Lung (tissue), 11 donors: ENCODE measurements at regions not wholly inside any gene's neighbourhood (a gene's known extent, or its start where the extent isn't known, plus 50 kb on each side); places are given as distances from the start of the nearest gene placed in this dataset.

ENCODE experiments used
- ATAC-seq: fragments of 200-7000 bp; cut with Tn5 transposase; one replicate; pipeline ENCODE4 v1.9.1; 2020; ENCODE audit warnings: moderate number of reproducible peaks; ENCODE audit not compliant: insufficient read depth, low FRiP score
- DNase-seq, 3 donors: peaks; one replicate each; pipeline ENCODE4 v3.0.0-alpha.2; 2013 to 2017
- H3K27ac ChIP-seq, 2 donors: one replicate each; pipeline ENCODE4 v1.5.1; 2013; ENCODE audit warnings: mild to moderate bottlenecking in 2 of 2, moderate library complexity in 2 of 2, control low read depth in 1 of 2, inconsistent platforms in 1 of 2, low read depth in 1 of 2, low read length in 1 of 2
- H3K27me3 ChIP-seq, 3 donors: one replicate each; pipeline ENCODE4 v1.5.1; 2013; ENCODE audit warnings: low read length in 2 of 3; ENCODE audit not compliant: control insufficient read depth in 3 of 3, insufficient read depth in 3 of 3
- H3K36me3 ChIP-seq, 4 donors: one replicate each; pipeline ENCODE4 v1.5.1; 2013; ENCODE audit warnings: low read length in 4 of 4, mild to moderate bottlenecking in 1 of 4, moderate library complexity in 1 of 4; ENCODE audit not compliant: control insufficient read depth in 4 of 4, insufficient read depth in 4 of 4
- H3K4me1 ChIP-seq, 5 donors: one replicate each; pipeline ENCODE4 v1.5.1; 2013; ENCODE audit warnings: low read length in 5 of 5, mild to moderate bottlenecking in 2 of 5, moderate library complexity in 1 of 5; ENCODE audit not compliant: control insufficient read depth in 5 of 5, insufficient read depth in 5 of 5
- H3K4me3 ChIP-seq: one replicate; pipeline ENCODE4 v1.5.1; 2013; ENCODE audit warnings: mild to moderate bottlenecking, control low read depth, moderate library complexity
- H3K9ac ChIP-seq, 2 donors: one replicate each; pipeline ENCODE4 v1.5.1; 2013; ENCODE audit warnings: low read length in 2 of 2, control low read depth in 1 of 2; ENCODE audit not compliant: insufficient read depth in 1 of 2
- H3K9me3 ChIP-seq, 4 donors: one replicate each; pipeline ENCODE4 v1.5.1; 2013; ENCODE audit warnings: low read length in 3 of 4, mild to moderate bottlenecking in 1 of 4, moderate library complexity in 1 of 4; ENCODE audit not compliant: control insufficient read depth in 4 of 4, insufficient read depth in 3 of 4
- CTCF ChIP-seq: IDR thresholded peaks from 2 replicates; pipeline ENCODE4 v1.5.1; 2012; ENCODE audit warnings: mild to moderate bottlenecking; ENCODE audit errors: control extremely low read depth, extremely low read depth
- WGBS, 2 donors: extraction: QIAGEN DNeasy Blood & Tissue Kit; methylation state at CpG; one replicate each; pipeline ENCODE4 v1.1.7; 2013; 5-methylcytosine and 5-hydroxymethylcytosine counted together
- donor health status: control.
- donor health status: control.
- donor health status: Bipolar disorder and iron deficiency.
- donor health status: healthy.
- donor health status: DM: yes; HTN: yes; CAD: no.

DNA sequence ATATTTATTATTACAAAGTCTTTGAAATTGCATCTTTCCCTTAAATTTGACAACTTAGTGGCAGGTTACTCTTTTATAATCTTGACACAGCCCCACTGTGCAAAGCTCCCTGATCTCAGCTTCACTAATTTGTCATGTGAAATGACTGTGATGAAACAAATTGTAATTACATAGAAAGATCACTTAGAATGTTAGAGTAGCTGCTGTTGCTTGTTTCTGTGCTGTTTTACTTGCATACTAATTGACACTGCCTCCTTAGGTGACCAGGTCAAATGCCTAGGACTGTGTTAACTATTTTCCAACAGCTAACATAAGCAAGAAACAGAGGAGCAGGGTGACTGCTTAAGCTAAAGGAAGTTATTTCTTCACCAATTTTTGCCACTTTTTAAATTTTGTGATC is 211.3 kb downstream of the ZNF326 start:
- no peak overlapping the region for H3K9ac ChIP-seq

DNA sequence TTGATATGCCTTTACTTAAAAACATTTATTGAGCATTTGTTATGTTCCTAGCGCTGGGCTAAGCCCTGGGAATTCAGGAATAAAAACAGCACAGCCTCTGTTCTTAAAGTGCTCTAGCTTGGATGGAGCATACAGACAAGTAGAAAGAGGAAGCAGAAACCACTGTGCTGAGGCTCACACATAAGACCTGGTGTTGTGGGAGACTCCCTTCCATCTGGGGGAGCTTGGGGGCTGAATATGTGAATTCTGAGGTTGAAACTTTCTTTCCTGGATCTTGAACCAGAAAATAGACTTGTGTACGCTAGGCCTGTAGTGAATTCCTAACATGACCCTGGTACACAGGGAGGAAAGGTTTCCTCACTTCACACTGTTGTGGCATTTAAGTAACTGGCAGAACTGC is 209.9 kb downstream of the ZNF326 start:
- Histone ChIP-seq H3K4me1 (peaks cover 0 to 6% (median 2%) of the 10 kb centered on the region in 5 donors), H3K4me3 (no peak overlapping the region), H3K36me3 (no peaks in the 10 kb centered on the region), H3K27me3 (no peaks in the 10 kb centered on the region), H3K9ac (no peak overlapping the region), H3K9me3 (no peaks in the 10 kb centered on the region), H3K27ac (no peak overlapping the region)
- ATAC-seq (no peak), DNase-seq (no peak)
- 83 to 85% methylated on average over 2 of the region's 2 CpGs for WGBS, 2 donors
- TF ChIP-seq CTCF = no peak

More for the DNA sequence above, 211.3 kb downstream of the ZNF326 start:
- TF ChIP-seq CTCF = no peak
- no peak overlapping the region for H3K27ac ChIP-seq
- H3K27me3 ChIP-seq = no peaks in the 10 kb centered on the region
- H3K4me3 ChIP-seq = no peak overlapping the region
- H3K4me1 ChIP-seq = no peaks in the 10 kb centered on the region
- ATAC-seq = no peak
- H3K9me3 ChIP-seq = no peaks in the 10 kb centered on the region
- no peak for DNase-seq
- H3K36me3 ChIP-seq = no peaks in the 10 kb centered on the region

- TF ChIP-seq CTCF = no peak
- no peak overlapping the region for H3K4me3 ChIP-seq
- H3K27ac ChIP-seq = no peak overlapping the region
- H3K9ac ChIP-seq = no peak overlapping the region
- no peaks in the 10 kb centered on the region for H3K9me3 ChIP-seq
- DNase-seq = no peak
- no peak for ATAC-seq
- no peaks in the 10 kb centered on the region for H3K36me3 ChIP-seq
- WGBS, 2 donors = 56 to 75% methylated on average over 2 of the region's 2 CpGs
- peaks cover 0 to 6% (median 2%) of the 10 kb centered on the region in 5 donors for H3K4me1 ChIP-seq
- no peaks in the 10 kb centered on the region for H3K27me3 ChIP-seq
These were observed 209.2 kb downstream of the ZNF326 start for GRCh38 chr1:90204023-90204590.
